ENCODE measurements at regions not wholly inside any gene's neighbourhood (a gene's known extent, or its start where the extent isn't known, plus 50 kb on each side); places are given as distances from the start of the nearest gene placed in this dataset.

GRCh38 chr6:90434094-90434493 lies 137.5 kb upstream of the BACH2 start:
- CTCF ChIA-PET: interaction anchor here (0.9 to 5.1 kb wide), 4 partner anchors 8 to 493 kb away, joined by 4 to 25 read pairs (median 6); no protein-coding TSS in a partner anchor
- no TSS peak for BruUV-seq (replicated peaks)
- H3K79me2 ChIP-seq (ENCODE audit: control insufficient read depth, insufficient read depth, low read length): no peaks in the 10 kb centered on the region
- no peaks in the 10 kb centered on the region for H3K4me1 ChIP-seq (ENCODE audit: control insufficient read depth, extremely low read depth, insufficient read depth, low read length)
- no peak overlapping the region for H3K4me3 ChIP-seq (replicated peaks in 1 of 3; ENCODE audit: insufficient read depth in 1 of 3, low read depth in 1 of 3, low read length in 3 of 3)
- TF ChIP-seq FOS (IDR thresholded peaks at IDR 0.05; ENCODE audit: borderline replicate concordance, insufficient read depth, low read length): no peak
- DNase-seq (ENCODE audit: low read depth, low spot score) (no peak), FAIRE-seq (no peak)
- POLR2A ChIA-PET: no interaction called here
- H2AFZ ChIP-seq (ENCODE audit: low read depth, low read length): no peak overlapping the region
- peaks cover 0 to 2% of the 10 kb centered on the region in 2 experiments for H3K27me3 ChIP-seq (ENCODE audit: control insufficient read depth in 2 of 2, insufficient read depth in 2 of 2, low read length in 2 of 2)
- H3K9ac ChIP-seq (replicated peaks; ENCODE audit: extremely low read depth, insufficient read depth, low read length): no peak overlapping the region
- dilution Hi-C loops (cut with MboI; ENCODE audit: extremely low pct_ligation_motif_present, low sequenced_read_pairs): no loop called here
- H3K4me2 ChIP-seq (ENCODE audit: insufficient read depth, low read length): no peak overlapping the region
- H3K27ac ChIP-seq (ENCODE audit: insufficient read depth, low read depth, low read length): no peak overlapping the region
- intact Hi-C loops (cut with micrococcal nuclease): no loop called here
- no peaks in the 10 kb centered on the region for H4K20me1 ChIP-seq (replicated peaks; ENCODE audit: control insufficient read depth, extremely low read depth, insufficient read depth, low read length)
- no peaks in the 10 kb centered on the region for H3K9me1 ChIP-seq (replicated peaks; ENCODE audit: control insufficient read depth, extremely low read depth, insufficient read depth, low read length)
- H3K36me3 ChIP-seq (ENCODE audit: control insufficient read depth in 2 of 2, extremely low read depth in 1 of 2, insufficient read depth in 2 of 2, low read length in 2 of 2): no peaks in the 10 kb centered on the region
- H3K9me3 ChIP-seq (replicated peaks; ENCODE audit: control insufficient read depth, insufficient read depth, low read length): no peaks in the 10 kb centered on the region

GRCh38 chr6:90432937-90433336 lies 136.3 kb upstream of the BACH2 start:
- Histone ChIP-seq H3K27ac (ENCODE audit: insufficient read depth, low read depth, low read length) (no peak overlapping the region), H3K4me2 (ENCODE audit: insufficient read depth, low read length) (no peak overlapping the region), H3K27me3 (ENCODE audit: control insufficient read depth in 2 of 2, insufficient read depth in 2 of 2, low read length in 2 of 2) (peaks cover 2% of the 10 kb centered on the region in 2 experiments), H3K79me2 (ENCODE audit: control insufficient read depth, insufficient read depth, low read length) (no peaks in the 10 kb centered on the region), H2AFZ (ENCODE audit: low read depth, low read length) (no peak overlapping the region), H3K4me3 (replicated peaks in 1 of 3; ENCODE audit: insufficient read depth in 1 of 3, low read depth in 1 of 3, low read length in 3 of 3) (no peak overlapping the region), H3K9me3 (replicated peaks; ENCODE audit: control insufficient read depth, insufficient read depth, low read length) (no peaks in the 10 kb centered on the region), H3K36me3 (ENCODE audit: control insufficient read depth in 2 of 2, extremely low read depth in 1 of 2, insufficient read depth in 2 of 2, low read length in 2 of 2) (no peaks in the 10 kb centered on the region), H3K9me1 (replicated peaks; ENCODE audit: control insufficient read depth, extremely low read depth, insufficient read depth, low read length) (no peaks in the 10 kb centered on the region), H3K9ac (replicated peaks; ENCODE audit: extremely low read depth, insufficient read depth, low read length) (no peak overlapping the region), H4K20me1 (replicated peaks; ENCODE audit: control insufficient read depth, extremely low read depth, insufficient read depth, low read length) (no peaks in the 10 kb centered on the region), H3K4me1 (ENCODE audit: control insufficient read depth, extremely low read depth, insufficient read depth, low read length) (no peaks in the 10 kb centered on the region)
- BruUV-seq (replicated peaks): no TSS peak
- CTCF ChIA-PET: interaction anchor here (0.9 to 5.1 kb wide), 4 partner anchors 10 to 492 kb away, joined by 4 to 25 read pairs (median 6); no protein-coding TSS in a partner anchor
- no peak for TF ChIP-seq MYC (IDR thresholded peaks at IDR 0.05; ENCODE audit: low read depth, low read length)
- POLR2A ChIA-PET: no interaction called here
- dilution Hi-C loops (cut with MboI; ENCODE audit: extremely low pct_ligation_motif_present, low sequenced_read_pairs) (no loop called here), intact Hi-C loops (cut with micrococcal nuclease) (no loop called here)
- DNase-seq (ENCODE audit: low read depth, low spot score): no peak
- no peak for FAIRE-seq

Measured in endothelial cell of umbilical vein (primary cell).